GM12878 (cell line): ENCODE measurements at regions not wholly inside any gene's neighbourhood (a gene's known extent, or its start where the extent isn't known, plus 50 kb on each side); places are given as distances from the start of the nearest gene placed in this dataset.

ENCODE experiments used
- ATAC-seq: fragments of 200-7000 bp; cut with Tn5 transposase; 3 replicates; pipeline ENCODE4 v1.9.1; 2020; ENCODE audit warnings: mild to moderate bottlenecking, moderate library complexity
- BruUV-seq: library from RNA; stranded (reverse); fragments of 400-500 nt; replicated peaks from 2 replicates; lab custom pipeline; 2021; lab: Mats Ljungman, UMichigan
- CTCF ChIA-PET: fragments of 300-600 bp; sonication (Branson Sonifier 250); formaldehyde crosslinking; extraction: SDS; loops from one replicate; lab custom pipeline; 2021; ENCODE audit warnings: inconsistent platforms; lab: Yijun Ruan, JAX
- POLR2A ChIA-PET: fragments of 350-600 bp; formaldehyde crosslinking; extraction: SDS; loops from one replicate; lab custom pipeline; 2021; ENCODE audit warnings: inconsistent platforms; lab: Charles Lee
- RAD21 ChIA-PET: fragments of 300-600 bp; sonication (Branson Sonifier 250); formaldehyde crosslinking; loops from one replicate; lab custom pipeline; 2023; ENCODE audit warnings: antibody characterized with exemption; ENCODE audit not compliant: unreplicated experiment; lab: Charles Lee
- SMC1A ChIA-PET: fragments of 300-600 bp; sonication (Branson Sonifier 250); formaldehyde crosslinking; loops from one replicate; lab custom pipeline; 2023; ENCODE audit not compliant: unreplicated experiment, uncharacterized antibody; lab: Charles Lee
- DNase-seq: peaks from one replicate; pipeline ENCODE4 v3.0.0-alpha.2; 2011; ENCODE audit warnings: low read depth, low spot score
- FAIRE-seq: peaks from 3 replicates; lab custom pipeline; 2011; peaks lifted over from hg19 to GRCh38; lab: Jason Lieb, UNC
- H2AFZ ChIP-seq: 2 replicates; pipeline ENCODE4 v1.6.0; 2011; ENCODE audit warnings: low read depth, low read length, control low read depth; ENCODE audit not compliant: control insufficient read depth
- H3K27ac ChIP-seq: 2 replicates; pipeline ENCODE4 v1.5.1; 2011; ENCODE audit warnings: control low read depth; ENCODE audit not compliant: control insufficient read depth, insufficient read depth
- H3K27me3 ChIP-seq, 2 experiments: replicated peaks in 1 of 2; 2 replicates each; pipeline versions ENCODE4 v1.6.0 to v1.6.1; 2011; ENCODE audit warnings: low read length in 1 of 2; ENCODE audit not compliant: control insufficient read depth in 2 of 2, insufficient read depth in 2 of 2
- H3K36me3 ChIP-seq, 2 experiments: 2 replicates each; pipeline ENCODE4 v1.5.1; 2011; ENCODE audit warnings: low read length in 1 of 2; ENCODE audit not compliant: control insufficient read depth in 2 of 2, insufficient read depth in 2 of 2
- H3K4me1 ChIP-seq: 2 replicates; pipeline ENCODE4 v1.6.1; 2011; ENCODE audit warnings: mild to moderate bottlenecking, low read length, moderate library complexity, mixed read lengths; ENCODE audit not compliant: control insufficient read depth, insufficient read depth
- H3K4me2 ChIP-seq: 2 replicates; pipeline ENCODE4 v1.6.0; 2011; ENCODE audit warnings: control low read depth; ENCODE audit not compliant: control insufficient read depth, insufficient read depth
- H3K4me3 ChIP-seq: fragments of 200-600 bp; sonication (generic); 2 replicates; pipeline ENCODE4 v1.5.1; 2016
- H3K79me2 ChIP-seq: 2 replicates; pipeline ENCODE4 v1.6.0; 2011; ENCODE audit warnings: low read length; ENCODE audit not compliant: control insufficient read depth, insufficient read depth
- H3K9ac ChIP-seq: 2 replicates; pipeline ENCODE4 v1.8.0; 2011; ENCODE audit warnings: low read length, control low read depth, mixed read lengths; ENCODE audit not compliant: control insufficient read depth, insufficient read depth
- H3K9me3 ChIP-seq: replicated peaks from 3 replicates; pipeline ENCODE4 v1.5.1; 2011; ENCODE audit warnings: mild to moderate bottlenecking, low read length; ENCODE audit not compliant: control insufficient read depth, insufficient read depth
- H4K20me1 ChIP-seq: 2 replicates; pipeline ENCODE4 v1.6.0; 2011; ENCODE audit not compliant: control insufficient read depth, insufficient read depth
- HSF1 ChIP-seq: fragments of 150-350 bp; IDR thresholded peaks from 2 replicates; pipeline ENCODE4 v1.6.1; 2014; ENCODE audit warnings: mild to moderate bottlenecking, low read depth, low read length
- KAT2A ChIP-seq: conservative IDR thresholded peaks from 2 replicates; pipeline ENCODE4 v1.6.1; 2011; ENCODE audit warnings: low read depth, low read length; ENCODE audit not compliant: control insufficient read depth
- MYC ChIP-seq: IDR thresholded peaks from 2 replicates; pipeline ENCODE4 v1.6.1; 2011; ENCODE audit warnings: mild to moderate bottlenecking, low read length, moderate library complexity, inconsistent platforms; ENCODE audit not compliant: insufficient read depth, insufficient replicate concordance, insufficient read length, severe bottlenecking
- NFIC ChIP-seq: IDR thresholded peaks from 2 replicates; pipeline ENCODE4 v1.6.1; 2012; ENCODE audit warnings: low read depth, mild to moderate bottlenecking, inconsistent platforms, low read length, moderate library complexity
- PAX8 ChIP-seq: fragments of 450-650 bp; IDR thresholded peaks from 2 replicates; pipeline ENCODE4 v1.6.1; 2017; ENCODE audit warnings: mild to moderate bottlenecking, moderate library complexity
- RCOR1 ChIP-seq: conservative IDR thresholded peaks from 2 replicates; pipeline ENCODE4 v1.6.1; 2012; ENCODE audit warnings: low read depth, low read length, improper control_type of control experiment
- RELA ChIP-seq: fragments of 450-650 bp; IDR thresholded peaks from 2 replicates; pipeline ENCODE4 v1.8.0; 2014; ENCODE audit warnings: borderline replicate concordance; ENCODE audit not compliant: partially characterized antibody
- REST ChIP-seq: IDR thresholded peaks from 2 replicates; pipeline ENCODE4 v1.6.1; 2012; ENCODE audit warnings: mild to moderate bottlenecking, low read depth, low read length
- SP1 ChIP-seq: IDR thresholded peaks from one replicate; pipeline ENCODE4 v1.6.1; 2011; ENCODE audit warnings: low read depth, low read length
- SREBF2 ChIP-seq: IDR thresholded peaks from 2 replicates; pipeline ENCODE4 v1.6.1; 2012; ENCODE audit warnings: mild to moderate bottlenecking, low read length
- TARDBP ChIP-seq: IDR thresholded peaks from 2 replicates; pipeline ENCODE4 v1.6.1; 2016; ENCODE audit warnings: borderline replicate concordance
- WRNIP1 ChIP-seq: IDR thresholded peaks from 2 replicates; pipeline ENCODE4 v1.6.1; 2011; ENCODE audit warnings: low read depth, low read length, improper control_type of control experiment, borderline replicate concordance
- ZNF384 ChIP-seq: IDR thresholded peaks from 2 replicates; pipeline ENCODE4 v1.6.1; 2012; ENCODE audit warnings: low read depth, mild to moderate bottlenecking, low read length, improper control_type of control experiment, borderline replicate concordance
- ZZZ3 ChIP-seq: IDR thresholded peaks from 2 replicates; pipeline ENCODE4 v1.6.1; 2011; ENCODE audit warnings: low read depth; ENCODE audit not compliant: control insufficient read depth, insufficient read length
- WGBS: methylation state at CpG from one replicate; pipeline ENCODE4 v1.1.6; 2016; ENCODE audit warnings: low lambda C conversion rate; ENCODE audit not compliant: insufficient replicate concordance, insufficient coverage; ENCODE audit errors: missing lambda C conversion rate; 5-methylcytosine and 5-hydroxymethylcytosine counted together
- in situ Hi-C: fragments of 300-500 bp; cut with MboI; formaldehyde crosslinking; loops from 9 replicates; pipeline ENCODE4 v1.14.3; 2018; ENCODE audit warnings: mixed read lengths
- intact Hi-C: fragments of 100-400 bp; cut with micrococcal nuclease; formaldehyde crosslinking; loops from one replicate; pipeline ENCODE4 v1.14.2; 2022; ENCODE audit not compliant: unreplicated experiment
- TF ChIP-seq, protein P1 (sequence below): IDR thresholded peaks from 2 replicates; pipeline ENCODE4 v1.6.1; 2011; ENCODE audit warnings: borderline replicate concordance, low read depth, mild to moderate bottlenecking, moderate library complexity, mixed read lengths, low read length; ENCODE audit not compliant: insufficient read depth; ENCODE audit errors: extremely low read length
- TF ChIP-seq, protein P2 (sequence below): fragments of 450-650 bp; IDR thresholded peaks from 2 replicates; pipeline ENCODE4 v1.6.1; 2016; ENCODE audit warnings: mild to moderate bottlenecking

DNA sequence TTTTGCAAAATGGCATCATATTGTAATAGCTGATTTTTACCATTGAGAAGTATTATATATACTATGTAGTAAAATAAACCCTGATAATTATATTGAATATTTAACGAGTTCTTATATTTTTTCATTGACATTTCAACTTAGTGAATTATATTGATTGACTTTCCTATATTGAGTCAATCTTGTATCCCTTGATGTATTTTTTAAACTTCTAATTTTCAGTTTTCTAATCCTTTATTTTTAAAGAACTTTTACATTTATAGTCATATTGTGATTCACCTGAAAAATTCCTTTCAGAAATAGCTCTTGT lies 54.4 kb downstream of the CXCL1 start:
- no peak for DNase-seq
- Histone ChIP-seq H3K4me3 (no peak overlapping the region), H3K27me3 (no peaks in the 10 kb centered on the region), H2AFZ (no peak overlapping the region), H4K20me1 (no peaks in the 10 kb centered on the region), H3K79me2 (no peaks in the 10 kb centered on the region), H3K4me1 (no peaks in the 10 kb centered on the region), H3K4me2 (no peak overlapping the region), H3K27ac (no peak overlapping the region), H3K36me3 (no peaks in the 10 kb centered on the region), H3K9me3 (no peaks in the 10 kb centered on the region), H3K9ac (no peak overlapping the region)
- TF ChIP-seq REST (no peak), ZNF384 (no peak), NFIC (no peak), ZZZ3 (no peak), KAT2A (no peak), PAX8 (no peak), SP1 (no peak), TARDBP (no peak), RELA (no peak), RCOR1 (no peak), WRNIP1 (no peak), HSF1 (no peak), MYC (no peak), SREBF2 (no peak)
- TF ChIP-seq, protein P1, sequence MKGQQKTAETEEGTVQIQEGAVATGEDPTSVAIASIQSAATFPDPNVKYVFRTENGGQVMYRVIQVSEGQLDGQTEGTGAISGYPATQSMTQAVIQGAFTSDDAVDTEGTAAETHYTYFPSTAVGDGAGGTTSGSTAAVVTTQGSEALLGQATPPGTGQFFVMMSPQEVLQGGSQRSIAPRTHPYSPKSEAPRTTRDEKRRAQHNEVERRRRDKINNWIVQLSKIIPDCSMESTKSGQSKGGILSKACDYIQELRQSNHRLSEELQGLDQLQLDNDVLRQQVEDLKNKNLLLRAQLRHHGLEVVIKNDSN: no peak
- TF ChIP-seq, protein P2, sequence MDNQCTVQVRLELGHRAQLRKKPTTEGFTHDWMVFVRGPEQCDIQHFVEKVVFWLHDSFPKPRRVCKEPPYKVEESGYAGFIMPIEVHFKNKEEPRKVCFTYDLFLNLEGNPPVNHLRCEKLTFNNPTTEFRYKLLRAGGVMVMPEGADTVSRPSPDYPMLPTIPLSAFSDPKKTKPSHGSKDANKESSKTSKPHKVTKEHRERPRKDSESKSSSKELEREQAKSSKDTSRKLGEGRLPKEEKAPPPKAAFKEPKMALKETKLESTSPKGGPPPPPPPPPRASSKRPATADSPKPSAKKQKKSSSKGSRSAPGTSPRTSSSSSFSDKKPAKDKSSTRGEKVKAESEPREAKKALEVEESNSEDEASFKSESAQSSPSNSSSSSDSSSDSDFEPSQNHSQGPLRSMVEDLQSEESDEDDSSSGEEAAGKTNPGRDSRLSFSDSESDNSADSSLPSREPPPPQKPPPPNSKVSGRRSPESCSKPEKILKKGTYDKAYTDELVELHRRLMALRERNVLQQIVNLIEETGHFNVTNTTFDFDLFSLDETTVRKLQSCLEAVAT: no peak
- in situ Hi-C loops: no loop called here
- ChIA-PET CTCF (interaction anchor here (0.6 to 1.2 kb wide), 3 partner anchors 193 to 264 kb away, joined by 3 to 5 read pairs (median 3); no protein-coding TSS in a partner anchor), RAD21 (no interaction called here), SMC1A (no interaction called here), POLR2A (no interaction called here)
- no peak for FAIRE-seq
- BruUV-seq: no TSS peak
- 81% methylated on average over 1 of the region's 1 CpG for WGBS
- intact Hi-C loops: loop anchor here (1.0 kb wide), 1 partner anchor 257 kb away; no protein-coding TSS in a partner anchor
- no peak for ATAC-seq
